Testis (tissue), 2 donors: ENCODE measurements at regions not wholly inside any gene's neighbourhood (a gene's known extent, or its start where the extent isn't known, plus 50 kb on each side); places are given as distances from the start of the nearest gene placed in this dataset.

ENCODE experiments used
- DNase-seq: peaks from one replicate; pipeline ENCODE4 v3.0.0-alpha.2; 2019
- H3K27ac ChIP-seq, 2 donors: fragments of 200-600 bp; sonication (generic); one replicate each; pipeline ENCODE4 v1.5.1; 2019
- H3K27me3 ChIP-seq: fragments of 200-600 bp; sonication (generic); one replicate; pipeline ENCODE4 v1.5.1; 2019
- H3K36me3 ChIP-seq: fragments of 200-600 bp; sonication (generic); one replicate; pipeline ENCODE4 v1.5.1; 2017; ENCODE audit warnings: low read depth; ENCODE audit errors: missing control alignments
- H3K4me1 ChIP-seq: fragments of 200-600 bp; sonication (generic); one replicate; pipeline ENCODE4 v1.5.1; 2019
- H3K4me3 ChIP-seq, 2 donors: fragments of 200-600 bp; sonication (generic); one replicate each; pipeline ENCODE4 v1.5.1; 2017 to 2019
- H3K9me3 ChIP-seq: fragments of 200-600 bp; sonication (generic); one replicate; pipeline ENCODE4 v1.5.1; 2017
- CTCF ChIP-seq, 3 experiments: fragments of 450-650 bp in 2 of 3; fragments of 200-600 bp in 1 of 3; sonication (generic) in 1 of 3; IDR thresholded peaks; one replicate each; pipeline ENCODE4 v1.5.1; 2016 to 2019; ENCODE audit warnings: antibody characterized with exemption in 3 of 3, mild to moderate bottlenecking in 2 of 3, moderate library complexity in 1 of 3
- POLR2A ChIP-seq: fragments of 450-650 bp; IDR thresholded peaks from one replicate; pipeline ENCODE4 v1.6.1; 2017; ENCODE audit warnings: antibody characterized with exemption, mild to moderate bottlenecking, moderate library complexity
- WGBS, 2 donors: methylation state at CpG; one replicate each; pipeline ENCODE4 v1.1.5; 2018; 5-methylcytosine and 5-hydroxymethylcytosine counted together
- intact Hi-C: fragments of 100-400 bp; cut with DNase I; formaldehyde crosslinking; loops from one replicate; pipeline ENCODE4 v1.15.1; 2023; ENCODE audit warnings: low total_unique reads

- no peaks in the 10 kb centered on the region for H3K27me3 ChIP-seq
- no peak overlapping the region for H3K4me3 ChIP-seq
- no peak for DNase-seq
- no peaks in the 10 kb centered on the region for H3K4me1 ChIP-seq
- TF ChIP-seq CTCF (IDR thresholded peaks at IDR 0.05) = no peak
- H3K9me3 ChIP-seq = no peaks in the 10 kb centered on the region
- no peaks in the 10 kb centered on the region for H3K36me3 ChIP-seq
- intact Hi-C loops = no loop called here
- no peak overlapping the region for H3K27ac ChIP-seq
These were observed 317.7 kb upstream of the FAM78B start for GRCh38 chr1:166484471-166484870.

GRCh38 chr1:166484871-166485270 is 318.1 kb upstream of the FAM78B start:
- WGBS, 2 donors = 75 to 78% methylated on average over 6 of the region's 6 CpGs
- Histone ChIP-seq H3K4me3 (no peak overlapping the region), H3K27ac (no peak overlapping the region), H3K9me3 (no peaks in the 10 kb centered on the region), H3K27me3 (no peaks in the 10 kb centered on the region), H3K4me1 (no peaks in the 10 kb centered on the region), H3K36me3 (no peaks in the 10 kb centered on the region)
- DNase-seq = no peak
- intact Hi-C loops = no loop called here
- TF ChIP-seq CTCF (IDR thresholded peaks at IDR 0.05) = no peak
- TF ChIP-seq POLR2A = no peak

- intact Hi-C loops = no loop called here
- Histone ChIP-seq H3K4me1 (no peaks in the 10 kb centered on the region), H3K4me3 (no peak overlapping the region), H3K9me3 (no peaks in the 10 kb centered on the region), H3K27me3 (no peaks in the 10 kb centered on the region), H3K36me3 (no peaks in the 10 kb centered on the region), H3K27ac (no peak overlapping the region)
- DNase-seq = no peak
- WGBS, 2 donors = 87 to 88% methylated on average over 1 of the region's 1 CpG
- TF ChIP-seq POLR2A (no peak), CTCF (IDR thresholded peaks at IDR 0.05) (no peak)
These were observed 318.8 kb upstream of the FAM78B start for GRCh38 chr1:166485620-166486019.

GRCh38 chr1:166488327-166488726 is 321.5 kb upstream of the FAM78B start:
- intact Hi-C loops = no loop called here
- DNase-seq = no peak

More at GRCh38 chr1:166488327-166488726, 321.5 kb upstream of the FAM78B start:
- no peaks in the 10 kb centered on the region for H3K4me1 ChIP-seq
- H3K36me3 ChIP-seq = no peaks in the 10 kb centered on the region
- WGBS, 2 donors = 88 to 92% methylated on average over 2 of the region's 2 CpGs
- no peak overlapping the region for H3K27ac ChIP-seq
- no peak overlapping the region for H3K4me3 ChIP-seq
- no peaks in the 10 kb centered on the region for H3K27me3 ChIP-seq
- no peak for TF ChIP-seq CTCF (IDR thresholded peaks at IDR 0.05)
- no peak for TF ChIP-seq POLR2A
- H3K9me3 ChIP-seq = no peaks in the 10 kb centered on the region
